ENCODE measurements at regions not wholly inside any gene's neighbourhood (a gene's known extent, or its start where the extent isn't known, plus 50 kb on each side); places are given as distances from the start of the nearest gene placed in this dataset.

GRCh38 chr6:26156850-26157250 is 69.6 kb downstream of the HFE start:
- Histone ChIP-seq H3K27ac (ENCODE audit: low read length) (peak overlapping the region; percentile 84), H3K9me3 (ENCODE audit: low read length) (no peaks in the 10 kb centered on the region), H2AFZ (ENCODE audit: low read depth, low read length) (no peak overlapping the region), H3K9ac (ENCODE audit: low read length) (peak overlapping the region; percentile 86), H3F3A (ENCODE audit: insufficient read depth, low read length, poor library complexity, severe bottlenecking) (peaks cover 6% of the 10 kb centered on the region), H3K4me3 (ENCODE audit: low read length) (peak overlapping the region; percentile 74), H3K4me2 (ENCODE audit: low read length) (peak overlapping the region; percentile 56), H3K9me2 (ENCODE audit: insufficient read depth, low read length) (no peaks in the 10 kb centered on the region), H3K27me3 (ENCODE audit: insufficient read depth, low read depth, low read length) (no peaks in the 10 kb centered on the region), H3K79me2 (replicated peaks; ENCODE audit: insufficient read depth, low read length) (peaks cover 36% of the 10 kb centered on the region), H4K20me1 (ENCODE audit: insufficient read depth) (peaks cover 31% of the 10 kb centered on the region), H3K36me3 (ENCODE audit: insufficient read depth, low read length) (no peaks in the 10 kb centered on the region)
- TF ChIP-seq CTCF (IDR thresholded peaks at IDR 0.05; ENCODE audit: poor library complexity, severe bottlenecking) (no peak), MXI1 (conservative IDR thresholded peaks at IDR 0.05; ENCODE audit: poor library complexity, severe bottlenecking) (no peak), EP300 (conservative IDR thresholded peaks at IDR 0.05; ENCODE audit: poor library complexity, severe bottlenecking) (no peak), POLR2AphosphoS5 (IDR thresholded peaks at IDR 0.05) (no peak), EZH2 (IDR thresholded peaks at IDR 0.05; ENCODE audit: borderline replicate concordance, insufficient read depth, low read length, poor library complexity, severe bottlenecking) (no peak), TAF1 (IDR thresholded peaks at IDR 0.05; ENCODE audit: low read depth) (no peak), SMC3 (conservative IDR thresholded peaks at IDR 0.05; ENCODE audit: poor library complexity) (no peak), RAD21 (conservative IDR thresholded peaks at IDR 0.05) (no peak)
- TF ChIP-seq, protein P1, sequence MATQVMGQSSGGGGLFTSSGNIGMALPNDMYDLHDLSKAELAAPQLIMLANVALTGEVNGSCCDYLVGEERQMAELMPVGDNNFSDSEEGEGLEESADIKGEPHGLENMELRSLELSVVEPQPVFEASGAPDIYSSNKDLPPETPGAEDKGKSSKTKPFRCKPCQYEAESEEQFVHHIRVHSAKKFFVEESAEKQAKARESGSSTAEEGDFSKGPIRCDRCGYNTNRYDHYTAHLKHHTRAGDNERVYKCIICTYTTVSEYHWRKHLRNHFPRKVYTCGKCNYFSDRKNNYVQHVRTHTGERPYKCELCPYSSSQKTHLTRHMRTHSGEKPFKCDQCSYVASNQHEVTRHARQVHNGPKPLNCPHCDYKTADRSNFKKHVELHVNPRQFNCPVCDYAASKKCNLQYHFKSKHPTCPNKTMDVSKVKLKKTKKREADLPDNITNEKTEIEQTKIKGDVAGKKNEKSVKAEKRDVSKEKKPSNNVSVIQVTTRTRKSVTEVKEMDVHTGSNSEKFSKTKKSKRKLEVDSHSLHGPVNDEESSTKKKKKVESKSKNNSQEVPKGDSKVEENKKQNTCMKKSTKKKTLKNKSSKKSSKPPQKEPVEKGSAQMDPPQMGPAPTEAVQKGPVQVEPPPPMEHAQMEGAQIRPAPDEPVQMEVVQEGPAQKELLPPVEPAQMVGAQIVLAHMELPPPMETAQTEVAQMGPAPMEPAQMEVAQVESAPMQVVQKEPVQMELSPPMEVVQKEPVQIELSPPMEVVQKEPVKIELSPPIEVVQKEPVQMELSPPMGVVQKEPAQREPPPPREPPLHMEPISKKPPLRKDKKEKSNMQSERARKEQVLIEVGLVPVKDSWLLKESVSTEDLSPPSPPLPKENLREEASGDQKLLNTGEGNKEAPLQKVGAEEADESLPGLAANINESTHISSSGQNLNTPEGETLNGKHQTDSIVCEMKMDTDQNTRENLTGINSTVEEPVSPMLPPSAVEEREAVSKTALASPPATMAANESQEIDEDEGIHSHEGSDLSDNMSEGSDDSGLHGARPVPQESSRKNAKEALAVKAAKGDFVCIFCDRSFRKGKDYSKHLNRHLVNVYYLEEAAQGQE (IDR thresholded peaks at IDR 0.05; ENCODE audit: borderline replicate concordance): no peak

GRCh38 chr6:26157251-26158075 is 70.2 kb downstream of the HFE start:
- peaks cover 31% of the 10 kb centered on the region for H4K20me1 ChIP-seq (ENCODE audit: insufficient read depth)
- no peaks in the 10 kb centered on the region for H3K9me2 ChIP-seq (ENCODE audit: insufficient read depth, low read length)
- H3K27ac ChIP-seq (ENCODE audit: low read length): peak overlapping the region; percentile 88
- peaks cover 6% of the 10 kb centered on the region for H3F3A ChIP-seq (ENCODE audit: insufficient read depth, low read length, poor library complexity, severe bottlenecking)
- TF ChIP-seq MXI1 (conservative IDR thresholded peaks at IDR 0.05; ENCODE audit: poor library complexity, severe bottlenecking) (no peak), POLR2AphosphoS5 (IDR thresholded peaks at IDR 0.05) (peak; percentile 80), EZH2 (IDR thresholded peaks at IDR 0.05; ENCODE audit: borderline replicate concordance, insufficient read depth, low read length, poor library complexity, severe bottlenecking) (no peak), CTCF (IDR thresholded peaks at IDR 0.05; ENCODE audit: poor library complexity, severe bottlenecking) (no peak)
- TF ChIP-seq, protein P1 (IDR thresholded peaks at IDR 0.05; ENCODE audit: borderline replicate concordance): peak; percentile 33
- H3K27me3 ChIP-seq (ENCODE audit: insufficient read depth, low read depth, low read length): no peaks in the 10 kb centered on the region
- no peaks in the 10 kb centered on the region for H3K36me3 ChIP-seq (ENCODE audit: insufficient read depth, low read length)
- no peaks in the 10 kb centered on the region for H3K9me3 ChIP-seq (ENCODE audit: low read length)
- H3K9ac ChIP-seq (ENCODE audit: low read length): peak overlapping the region; percentile 86
- peak overlapping the region; percentile 74 for H3K4me3 ChIP-seq (ENCODE audit: low read length)
- no peak overlapping the region for H2AFZ ChIP-seq (ENCODE audit: low read depth, low read length)
- peak overlapping the region; percentile 56 for H3K4me2 ChIP-seq (ENCODE audit: low read length)
- H3K79me2 ChIP-seq (replicated peaks; ENCODE audit: insufficient read depth, low read length): peaks cover 43% of the 10 kb centered on the region
